ENCODE measurements at regions not wholly inside any gene's neighbourhood (a gene's known extent, or its start where the extent isn't known, plus 50 kb on each side); places are given as distances from the start of the nearest gene placed in this dataset.

GRCh38 chr16:61569028-61569427 lies 467.2 kb downstream of the CDH8 start:
- H3K27me3 ChIP-seq = no peaks in the 10 kb centered on the region
- intact Hi-C loops (cut with DNase I; ENCODE audit: low total_unique reads) (no loop called here), in situ Hi-C loops (cut with MboI; ENCODE audit: low pct_ligation_motif_present in 1 of 4, low pct_unique_long_range_greater_than_20kb in 1 of 4, low sequenced_read_pairs in 3 of 4) (no loop called here)
- no peaks in the 10 kb centered on the region for H3K4me1 ChIP-seq
- no peak for DNase-seq
- TF ChIP-seq EP300 (IDR thresholded peaks at IDR 0.05; ENCODE audit: low read depth) (no peak), POLR2AphosphoS5 (IDR thresholded peaks at IDR 0.05) (no peak), CTCF (IDR thresholded peaks at IDR 0.05) (no peak), POLR2A (IDR thresholded peaks at IDR 0.05) (no peak)
- H3K4me3 ChIP-seq = no peak overlapping the region
- H3K36me3 ChIP-seq = no peaks in the 10 kb centered on the region
- WGBS, 2 donors (ENCODE audit: low coverage in 1 of 2) = 74 to 83% methylated on average over 2 of the region's 2 CpGs
- H3K9me3 ChIP-seq = no peaks in the 10 kb centered on the region
- no peak overlapping the region for H3K27ac ChIP-seq

GRCh38 chr16:61564716-61565115 lies 471.5 kb downstream of the CDH8 start:
- WGBS, 2 donors (ENCODE audit: low coverage in 1 of 2) = 8 to 12% methylated on average over 2 of the region's 2 CpGs
- in situ Hi-C loops (cut with MboI; ENCODE audit: low pct_ligation_motif_present in 1 of 4, low pct_unique_long_range_greater_than_20kb in 1 of 4, low sequenced_read_pairs in 3 of 4) = no loop called here
- intact Hi-C loops (cut with DNase I; ENCODE audit: low total_unique reads) = no loop called here
- Histone ChIP-seq H3K27ac (no peak overlapping the region), H3K9me3 (no peaks in the 10 kb centered on the region), H3K36me3 (no peaks in the 10 kb centered on the region), H3K4me1 (no peaks in the 10 kb centered on the region), H3K27me3 (no peaks in the 10 kb centered on the region), H3K4me3 (no peak overlapping the region)
- TF ChIP-seq POLR2AphosphoS5 (IDR thresholded peaks at IDR 0.05) (no peak), CTCF (IDR thresholded peaks at IDR 0.05) (no peak), POLR2A (IDR thresholded peaks at IDR 0.05) (no peak), EP300 (IDR thresholded peaks at IDR 0.05; ENCODE audit: low read depth) (no peak)
- no peak for DNase-seq

- TF ChIP-seq POLR2A (IDR thresholded peaks at IDR 0.05) (no peak), POLR2AphosphoS5 (IDR thresholded peaks at IDR 0.05) (no peak), EP300 (IDR thresholded peaks at IDR 0.05; ENCODE audit: low read depth) (no peak), CTCF (IDR thresholded peaks at IDR 0.05) (no peak)
- Histone ChIP-seq H3K27me3 (no peaks in the 10 kb centered on the region), H3K36me3 (no peaks in the 10 kb centered on the region), H3K9me3 (no peaks in the 10 kb centered on the region), H3K4me3 (no peak overlapping the region), H3K4me1 (no peaks in the 10 kb centered on the region), H3K27ac (no peak overlapping the region)
- DNase-seq = no peak
- in situ Hi-C loops (cut with MboI; ENCODE audit: low pct_ligation_motif_present in 1 of 4, low pct_unique_long_range_greater_than_20kb in 1 of 4, low sequenced_read_pairs in 3 of 4) = no loop called here
- 77% methylated on average over 24 of the region's 24 CpGs; no CpG with 5 or more reads in 1 of the 2 donors for WGBS, 2 donors (ENCODE audit: low coverage in 1 of 2)
- intact Hi-C loops (cut with DNase I; ENCODE audit: low total_unique reads) = no loop called here
Measured at GRCh38 chr16:61555718-61556441, 480.4 kb downstream of the CDH8 start.

GRCh38 chr16:61549327-61549726 lies 486.9 kb downstream of the CDH8 start:
- intact Hi-C loops (cut with DNase I; ENCODE audit: low total_unique reads) (no loop called here), in situ Hi-C loops (cut with MboI; ENCODE audit: low pct_ligation_motif_present in 1 of 4, low pct_unique_long_range_greater_than_20kb in 1 of 4, low sequenced_read_pairs in 3 of 4) (no loop called here)
- Histone ChIP-seq H3K27ac (no peak overlapping the region), H3K36me3 (no peaks in the 10 kb centered on the region), H3K27me3 (no peaks in the 10 kb centered on the region), H3K4me3 (no peak overlapping the region), H3K9me3 (no peaks in the 10 kb centered on the region), H3K4me1 (no peaks in the 10 kb centered on the region)
- whole genome bisulfite sequencing, 2 donors (ENCODE audit: low coverage in 1 of 2) = 29 to 48% methylated on average over 2 of the region's 2 CpGs
- TF ChIP-seq CTCF (IDR thresholded peaks at IDR 0.05) = no peak
- TF ChIP-seq EP300 (IDR thresholded peaks at IDR 0.05; ENCODE audit: low read depth) = no peak
- no peak for TF ChIP-seq POLR2A (IDR thresholded peaks at IDR 0.05)
- TF ChIP-seq POLR2AphosphoS5 (IDR thresholded peaks at IDR 0.05) = no peak
- DNase-seq = no peak
